ENCODE measurements at regions not wholly inside any gene's neighbourhood (a gene's known extent, or its start where the extent isn't known, plus 50 kb on each side); places are given as distances from the start of the nearest gene placed in this dataset.

DNA sequence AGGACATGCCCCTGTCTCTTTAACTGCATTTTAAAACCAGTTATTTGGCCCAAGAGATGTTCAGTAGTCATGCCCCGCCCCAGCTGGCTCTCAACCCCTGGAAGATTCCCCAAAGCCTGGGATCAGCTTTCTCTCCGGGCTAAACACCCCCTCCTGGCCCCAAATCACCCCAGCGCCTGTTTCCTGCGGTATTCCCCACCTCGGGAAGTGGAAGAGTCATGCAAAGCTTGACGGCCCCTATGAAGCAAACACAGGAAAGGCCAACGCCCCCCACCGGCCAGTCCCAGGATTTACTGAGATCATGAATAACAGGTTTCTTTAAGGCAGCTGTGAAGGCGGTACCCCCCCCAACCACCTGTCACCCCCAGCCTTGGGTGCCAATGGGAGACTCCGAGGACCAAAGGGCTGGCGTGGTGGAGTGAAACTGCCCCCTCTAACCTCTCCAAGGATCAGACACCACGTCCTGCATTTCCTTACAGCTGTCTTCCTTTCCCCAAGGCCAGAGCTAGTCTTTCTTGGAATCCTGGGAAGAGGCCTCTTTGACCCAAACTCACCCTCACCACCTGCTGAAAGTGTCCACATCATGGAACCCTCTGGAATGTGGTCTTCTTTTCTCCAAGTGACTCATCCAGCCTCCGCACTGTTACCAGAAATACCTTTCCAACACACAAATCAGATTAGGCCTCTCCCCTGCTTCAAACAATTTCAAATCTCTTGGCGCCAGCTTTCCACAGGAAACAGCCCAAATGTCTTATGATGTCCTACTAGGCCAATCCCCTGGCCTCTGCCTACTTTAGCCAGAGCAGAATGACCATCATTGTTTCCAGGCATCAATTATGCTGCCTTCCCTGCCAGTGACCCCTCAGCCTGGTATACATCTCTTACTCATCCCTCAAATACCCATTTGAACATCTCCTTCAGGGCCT lies 301.5 kb downstream of the ZEB1 start:
- TF ChIP-seq, protein P1, sequence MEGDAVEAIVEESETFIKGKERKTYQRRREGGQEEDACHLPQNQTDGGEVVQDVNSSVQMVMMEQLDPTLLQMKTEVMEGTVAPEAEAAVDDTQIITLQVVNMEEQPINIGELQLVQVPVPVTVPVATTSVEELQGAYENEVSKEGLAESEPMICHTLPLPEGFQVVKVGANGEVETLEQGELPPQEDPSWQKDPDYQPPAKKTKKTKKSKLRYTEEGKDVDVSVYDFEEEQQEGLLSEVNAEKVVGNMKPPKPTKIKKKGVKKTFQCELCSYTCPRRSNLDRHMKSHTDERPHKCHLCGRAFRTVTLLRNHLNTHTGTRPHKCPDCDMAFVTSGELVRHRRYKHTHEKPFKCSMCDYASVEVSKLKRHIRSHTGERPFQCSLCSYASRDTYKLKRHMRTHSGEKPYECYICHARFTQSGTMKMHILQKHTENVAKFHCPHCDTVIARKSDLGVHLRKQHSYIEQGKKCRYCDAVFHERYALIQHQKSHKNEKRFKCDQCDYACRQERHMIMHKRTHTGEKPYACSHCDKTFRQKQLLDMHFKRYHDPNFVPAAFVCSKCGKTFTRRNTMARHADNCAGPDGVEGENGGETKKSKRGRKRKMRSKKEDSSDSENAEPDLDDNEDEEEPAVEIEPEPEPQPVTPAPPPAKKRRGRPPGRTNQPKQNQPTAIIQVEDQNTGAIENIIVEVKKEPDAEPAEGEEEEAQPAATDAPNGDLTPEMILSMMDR (IDR thresholded peaks at IDR 0.05): peak in 1 of 2 donors; percentile 26
- TF ChIP-seq POLR2AphosphoS5 (IDR thresholded peaks at IDR 0.05): peak in 1 of 3 donors; percentile 12
- no peak for TF ChIP-seq POLR2A (IDR thresholded peaks at IDR 0.05)
